Upper lobe of left lung (tissue), 4 donors: ENCODE measurements at regions not wholly inside any gene's neighbourhood (a gene's known extent, or its start where the extent isn't known, plus 50 kb on each side); places are given as distances from the start of the nearest gene placed in this dataset.

ENCODE experiments used
- CTCF ChIP-seq, 6 experiments: fragments of 450-650 bp in 4 of 6; fragments of 200-600 bp in 2 of 6; sonication (generic) in 2 of 6; IDR thresholded peaks; one replicate each; pipeline ENCODE4 v1.5.1; 2016 to 2019; ENCODE audit warnings: antibody characterized with exemption in 6 of 6
- EP300 ChIP-seq, 4 donors: sonication (generic); formaldehyde crosslinking; IDR thresholded peaks; one replicate each; pipeline ENCODE4 v1.5.1; 2017; ENCODE audit warnings: antibody characterized with exemption in 4 of 4, control low read depth in 2 of 4

- TF ChIP-seq EP300 (IDR thresholded peaks at IDR 0.05) (no peak), CTCF (IDR thresholded peaks at IDR 0.05) (no peak)
Observed at GRCh38 chr10:2850202-2850601, 217.1 kb upstream of the PFKP start.
